ENCODE measurements at regions not wholly inside any gene's neighbourhood (a gene's known extent, or its start where the extent isn't known, plus 50 kb on each side); places are given as distances from the start of the nearest gene placed in this dataset.

DNA sequence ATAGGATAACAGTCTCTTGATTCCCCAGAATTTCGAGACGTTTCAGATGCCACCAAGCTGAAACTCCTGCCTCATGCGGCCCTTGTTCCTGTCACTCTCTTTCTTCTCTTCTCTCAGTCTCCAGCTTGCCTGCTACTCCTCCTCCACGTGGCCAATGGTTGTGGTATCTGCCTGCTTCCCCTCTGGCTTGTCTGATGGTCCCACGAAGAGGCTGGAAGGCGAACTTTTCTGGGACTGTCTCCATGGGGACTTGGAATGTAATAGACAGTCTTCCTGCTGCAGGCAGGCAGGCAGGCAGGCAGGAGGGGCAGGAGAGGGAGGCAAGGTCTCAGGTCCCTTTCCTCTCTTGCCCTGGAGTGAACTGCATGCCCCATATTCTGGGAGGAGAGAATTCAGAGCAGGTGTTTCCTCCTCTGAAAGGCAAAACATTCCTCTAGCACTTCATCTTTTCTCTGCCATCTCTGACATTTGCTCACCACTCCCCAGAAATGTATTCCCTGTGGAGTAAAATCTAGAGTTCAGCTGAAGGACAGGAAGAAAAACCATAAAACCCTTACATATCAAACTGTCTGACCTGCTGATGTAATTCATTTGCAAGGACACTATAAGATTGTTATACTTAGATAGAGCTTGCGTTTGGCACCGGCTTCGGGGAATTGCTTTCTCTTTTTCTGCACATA lies 64.1 kb upstream of the GNG12 start:
- TF ChIP-seq, protein P1, sequence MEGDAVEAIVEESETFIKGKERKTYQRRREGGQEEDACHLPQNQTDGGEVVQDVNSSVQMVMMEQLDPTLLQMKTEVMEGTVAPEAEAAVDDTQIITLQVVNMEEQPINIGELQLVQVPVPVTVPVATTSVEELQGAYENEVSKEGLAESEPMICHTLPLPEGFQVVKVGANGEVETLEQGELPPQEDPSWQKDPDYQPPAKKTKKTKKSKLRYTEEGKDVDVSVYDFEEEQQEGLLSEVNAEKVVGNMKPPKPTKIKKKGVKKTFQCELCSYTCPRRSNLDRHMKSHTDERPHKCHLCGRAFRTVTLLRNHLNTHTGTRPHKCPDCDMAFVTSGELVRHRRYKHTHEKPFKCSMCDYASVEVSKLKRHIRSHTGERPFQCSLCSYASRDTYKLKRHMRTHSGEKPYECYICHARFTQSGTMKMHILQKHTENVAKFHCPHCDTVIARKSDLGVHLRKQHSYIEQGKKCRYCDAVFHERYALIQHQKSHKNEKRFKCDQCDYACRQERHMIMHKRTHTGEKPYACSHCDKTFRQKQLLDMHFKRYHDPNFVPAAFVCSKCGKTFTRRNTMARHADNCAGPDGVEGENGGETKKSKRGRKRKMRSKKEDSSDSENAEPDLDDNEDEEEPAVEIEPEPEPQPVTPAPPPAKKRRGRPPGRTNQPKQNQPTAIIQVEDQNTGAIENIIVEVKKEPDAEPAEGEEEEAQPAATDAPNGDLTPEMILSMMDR (IDR thresholded peaks at IDR 0.05; ENCODE audit: insufficient read depth, low read length) = no peak
- no peak for TF ChIP-seq POLR2AphosphoS5 (IDR thresholded peaks at IDR 0.05; ENCODE audit: low read depth)
